Lower leg skin (tissue), 4 donors: ENCODE measurements at regions not wholly inside any gene's neighbourhood (a gene's known extent, or its start where the extent isn't known, plus 50 kb on each side); places are given as distances from the start of the nearest gene placed in this dataset.

ENCODE experiments used
- DNase-seq, 2 donors: peaks; one replicate each; pipeline ENCODE4 v3.0.0-alpha.2; 2019; ENCODE audit warnings: low spot score in 2 of 2
- H3K4me3 ChIP-seq: fragments of 200-600 bp; sonication (generic); 2 replicates; pipeline ENCODE4 v1.5.1; 2017; ENCODE audit warnings: mild to moderate bottlenecking, low read depth; ENCODE audit not compliant: poor library complexity, severe bottlenecking
- POLR2A ChIP-seq, 2 donors: fragments of 450-650 bp; IDR thresholded peaks; one replicate each; pipeline ENCODE4 v1.6.1; 2016 to 2017; ENCODE audit warnings: antibody characterized with exemption in 2 of 2, mild to moderate bottlenecking in 1 of 2, moderate library complexity in 1 of 2
- WGBS, 2 donors: methylation state at CpG; one replicate each; pipeline ENCODE4 v1.1.5; 2018; 5-methylcytosine and 5-hydroxymethylcytosine counted together
- intact Hi-C: fragments of 100-400 bp; cut with DNase I; formaldehyde crosslinking; loops from one replicate; pipeline ENCODE4 v1.15.0; 2023; ENCODE audit warnings: low total_unique reads
- TF ChIP-seq, protein P1 (sequence below), 3 donors: fragments of 450-650 bp; IDR thresholded peaks; one replicate each; pipeline ENCODE4 v1.5.1; 2016; ENCODE audit warnings: antibody characterized with exemption in 3 of 3, mild to moderate bottlenecking in 3 of 3, moderate library complexity in 2 of 3

DNA sequence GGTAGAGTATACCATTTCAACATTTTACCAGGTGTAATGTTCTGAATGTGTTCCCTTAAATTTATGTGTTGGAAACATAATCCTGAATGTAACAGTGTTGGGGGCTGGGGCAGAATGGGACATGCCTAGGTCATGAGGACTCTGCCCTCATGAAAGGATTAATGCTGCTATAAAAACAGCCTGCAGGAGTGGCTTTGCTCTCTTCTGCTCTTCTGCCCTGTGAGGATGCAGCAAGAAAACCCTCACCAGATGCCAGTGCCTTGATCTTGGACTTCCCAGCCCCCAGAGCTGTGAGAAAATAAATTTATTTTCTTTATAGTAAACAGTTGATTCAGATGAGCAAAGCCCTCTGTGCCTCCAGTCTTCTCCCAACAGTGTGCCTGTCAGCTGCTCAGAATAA lies 326.0 kb upstream of the ONECUT1 start:
- no peak for TF ChIP-seq POLR2A (IDR thresholded peaks at IDR 0.05)
- TF ChIP-seq, protein P1, sequence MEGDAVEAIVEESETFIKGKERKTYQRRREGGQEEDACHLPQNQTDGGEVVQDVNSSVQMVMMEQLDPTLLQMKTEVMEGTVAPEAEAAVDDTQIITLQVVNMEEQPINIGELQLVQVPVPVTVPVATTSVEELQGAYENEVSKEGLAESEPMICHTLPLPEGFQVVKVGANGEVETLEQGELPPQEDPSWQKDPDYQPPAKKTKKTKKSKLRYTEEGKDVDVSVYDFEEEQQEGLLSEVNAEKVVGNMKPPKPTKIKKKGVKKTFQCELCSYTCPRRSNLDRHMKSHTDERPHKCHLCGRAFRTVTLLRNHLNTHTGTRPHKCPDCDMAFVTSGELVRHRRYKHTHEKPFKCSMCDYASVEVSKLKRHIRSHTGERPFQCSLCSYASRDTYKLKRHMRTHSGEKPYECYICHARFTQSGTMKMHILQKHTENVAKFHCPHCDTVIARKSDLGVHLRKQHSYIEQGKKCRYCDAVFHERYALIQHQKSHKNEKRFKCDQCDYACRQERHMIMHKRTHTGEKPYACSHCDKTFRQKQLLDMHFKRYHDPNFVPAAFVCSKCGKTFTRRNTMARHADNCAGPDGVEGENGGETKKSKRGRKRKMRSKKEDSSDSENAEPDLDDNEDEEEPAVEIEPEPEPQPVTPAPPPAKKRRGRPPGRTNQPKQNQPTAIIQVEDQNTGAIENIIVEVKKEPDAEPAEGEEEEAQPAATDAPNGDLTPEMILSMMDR (IDR thresholded peaks at IDR 0.05): no peak
- no peak overlapping the region for H3K4me3 ChIP-seq
- intact Hi-C loops: no loop called here
- no peak for DNase-seq

GRCh38 chr15:53115563-53115962 lies 325.4 kb upstream of the ONECUT1 start:
- intact Hi-C loops: no loop called here
- H3K4me3 ChIP-seq: no peak overlapping the region
- TF ChIP-seq POLR2A (IDR thresholded peaks at IDR 0.05): no peak
- TF ChIP-seq, protein P1 (IDR thresholded peaks at IDR 0.05): no peak
- DNase-seq: no peak
- WGBS, 2 donors: 40 to 60% methylated on average over 1 of the region's 1 CpG

DNA sequence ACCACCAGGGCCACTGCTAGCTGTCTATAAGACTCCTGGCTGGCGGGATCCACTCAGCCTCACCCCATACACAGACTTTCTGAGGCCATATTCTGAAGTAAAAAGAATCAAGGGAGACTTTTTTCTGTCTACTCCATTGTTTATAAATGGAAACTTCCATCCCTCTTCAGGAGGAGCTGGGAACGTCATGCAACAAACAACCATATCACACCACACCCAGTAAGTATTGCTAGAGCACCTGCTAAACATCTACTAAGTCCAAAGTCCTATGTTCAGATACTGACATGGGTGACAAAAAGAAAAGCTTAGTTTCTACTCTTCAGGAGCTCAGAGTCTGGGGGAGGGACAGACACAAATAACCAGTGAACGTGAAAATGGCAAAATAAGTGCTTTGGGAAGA lies 324.8 kb upstream of the ONECUT1 start:
- no peak overlapping the region for H3K4me3 ChIP-seq
- DNase-seq: no peak
- intact Hi-C loops: no loop called here
- TF ChIP-seq POLR2A (IDR thresholded peaks at IDR 0.05): no peak
- TF ChIP-seq, protein P1 (IDR thresholded peaks at IDR 0.05): no peak
- 67 to 81% methylated on average over 3 of the region's 3 CpGs for WGBS, 2 donors

DNA sequence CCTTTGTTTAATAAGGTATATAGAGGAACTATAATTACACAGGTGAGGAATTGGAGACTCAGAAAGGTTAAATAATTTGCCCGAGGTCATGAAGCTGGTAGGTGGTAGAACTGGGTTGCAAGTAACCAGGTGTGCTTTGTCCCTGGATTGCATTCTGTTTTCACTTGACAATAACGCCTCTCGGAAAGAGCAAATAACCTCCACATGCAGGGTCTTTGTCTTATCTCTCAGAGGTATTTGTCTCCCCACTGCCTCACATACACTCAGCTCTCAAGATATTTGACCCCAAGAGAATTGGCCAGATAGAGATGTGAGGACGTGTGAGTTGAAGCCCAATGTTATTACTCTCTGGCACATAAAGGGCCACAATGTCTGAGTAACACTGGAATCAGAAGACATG lies 320.9 kb upstream of the ONECUT1 start:
- 43 to 46% methylated on average over 4 of the region's 4 CpGs for WGBS, 2 donors
- TF ChIP-seq POLR2A (IDR thresholded peaks at IDR 0.05): no peak
- TF ChIP-seq, protein P1 (IDR thresholded peaks at IDR 0.05): no peak
- no peak for DNase-seq
- no peak overlapping the region for H3K4me3 ChIP-seq
- intact Hi-C loops: no loop called here

GRCh38 chr15:53108319-53108718 lies 318.2 kb upstream of the ONECUT1 start:
- intact Hi-C loops: no loop called here
- TF ChIP-seq POLR2A (IDR thresholded peaks at IDR 0.05): no peak

GRCh38 chr15:53107855-53108254 lies 317.7 kb upstream of the ONECUT1 start:
- TF ChIP-seq, protein P1 (IDR thresholded peaks at IDR 0.05): no peak
- no peak for TF ChIP-seq POLR2A (IDR thresholded peaks at IDR 0.05)
- intact Hi-C loops: no loop called here
- WGBS, 2 donors: 59 to 63% methylated on average over 3 of the region's 3 CpGs
- no peak for DNase-seq
- no peak overlapping the region for H3K4me3 ChIP-seq

More at GRCh38 chr15:53108319-53108718, 318.2 kb upstream of the ONECUT1 start:
- H3K4me3 ChIP-seq: no peak overlapping the region
- 41 to 52% methylated on average over 2 of the region's 2 CpGs for WGBS, 2 donors
- DNase-seq: no peak
